ENCODE measurements at regions not wholly inside any gene's neighbourhood (a gene's known extent, or its start where the extent isn't known, plus 50 kb on each side); places are given as distances from the start of the nearest gene placed in this dataset.
"Not testable (repeated sequence)": the region's sequence is repeated elsewhere in the genome, so short reads cannot be mapped to it uniquely, and the experiment has no call there.

DNA sequence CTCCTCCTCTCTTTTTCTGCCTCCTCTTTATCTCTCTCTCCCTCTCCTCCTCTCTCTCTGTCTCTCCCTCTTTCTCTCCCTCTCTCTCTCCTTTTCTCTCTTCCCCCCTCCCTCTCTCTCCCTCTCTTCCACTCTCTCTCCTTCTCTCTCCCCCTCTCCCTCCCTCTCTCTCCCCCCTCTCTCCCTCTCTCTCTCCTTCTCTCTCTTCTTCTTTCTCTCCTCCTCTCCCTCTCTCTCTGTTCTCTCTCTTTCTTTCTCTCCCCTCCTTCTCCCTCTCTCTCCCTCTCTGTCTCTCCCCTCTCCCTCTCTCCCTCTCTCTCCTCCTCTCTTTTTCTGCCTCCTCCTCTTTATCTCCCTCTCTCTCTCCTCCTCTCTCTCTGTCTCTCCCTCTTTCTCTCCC lies 197.4 kb downstream of the UQCRFS1 start:
- no peak overlapping the region for H3K4me3 ChIP-seq (ENCODE audit: low read depth, low read length)

DNA sequence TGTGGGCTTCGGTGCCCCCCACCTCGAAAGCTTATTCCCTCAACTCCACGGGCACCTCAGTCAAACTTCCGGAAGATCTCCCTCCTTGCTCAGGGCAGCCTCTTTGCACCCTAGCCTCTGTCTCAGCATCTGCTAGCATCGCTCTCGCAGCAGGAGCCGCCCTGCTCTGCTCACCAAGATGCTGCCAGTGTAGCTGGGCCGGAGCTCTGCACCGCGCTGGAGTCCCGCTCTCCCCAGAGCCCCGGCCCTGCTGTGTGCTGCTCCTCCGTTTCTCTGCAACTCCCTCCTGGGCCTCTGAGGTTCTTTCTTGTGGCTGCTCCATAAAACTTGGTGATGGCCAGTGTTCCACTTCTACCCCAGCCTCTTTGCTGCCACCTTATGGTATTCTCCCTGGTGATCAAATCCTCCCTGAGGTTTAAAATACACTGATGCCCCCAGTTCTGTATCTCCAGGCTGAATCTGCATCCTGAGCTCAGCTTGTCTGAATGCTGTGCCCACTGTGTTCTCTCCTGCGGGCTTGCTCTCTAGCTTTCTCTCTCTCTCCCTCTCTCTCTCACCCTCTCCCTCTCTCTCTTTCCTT lies 198.0 kb downstream of the UQCRFS1 start:
- H3K4me3 ChIP-seq (ENCODE audit: low read depth, low read length), result no peak overlapping the region

DNA sequence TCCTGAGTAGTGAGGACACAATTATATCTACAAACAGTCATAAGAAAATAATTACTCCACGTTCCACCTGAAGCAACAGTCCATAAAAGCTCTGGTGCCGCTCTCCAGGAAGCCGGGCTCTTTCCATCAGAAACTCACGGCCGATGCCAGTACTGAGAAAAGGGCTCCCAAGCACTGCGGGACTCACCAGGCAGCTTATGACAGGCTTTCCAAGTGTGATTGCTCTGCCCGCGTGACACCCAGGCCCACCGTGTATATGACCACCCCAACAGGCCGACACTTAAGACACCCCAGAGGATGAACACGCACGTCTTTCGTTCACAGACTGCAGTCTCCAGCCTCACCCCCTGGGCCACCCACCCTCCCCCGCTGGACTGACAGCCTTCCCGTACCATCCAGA lies 199.0 kb downstream of the UQCRFS1 start:
- H3K4me3 ChIP-seq (ENCODE audit: low read depth, low read length), result no peak overlapping the region

DNA sequence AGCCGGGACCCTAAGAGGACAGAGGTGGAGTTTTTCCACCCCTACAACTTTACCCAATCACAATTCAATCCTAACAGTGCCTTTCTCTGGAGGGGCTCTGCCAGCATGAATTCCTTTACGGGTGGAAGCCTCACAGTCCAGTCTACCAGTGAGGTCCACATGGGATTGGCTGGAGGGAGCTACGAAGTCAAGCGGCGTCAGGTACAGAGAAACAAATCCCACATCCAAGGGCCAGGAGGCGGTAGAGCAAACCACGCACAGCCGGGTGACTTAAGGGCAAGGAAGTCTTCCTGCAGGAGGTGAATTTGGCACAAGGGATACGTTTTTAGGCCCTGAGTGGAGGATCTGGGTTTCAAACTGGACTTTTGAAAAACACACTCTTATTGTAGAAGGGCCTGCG lies 199.6 kb downstream of the UQCRFS1 start:
- no peak overlapping the region for H3K4me3 ChIP-seq (ENCODE audit: low read depth, low read length)

DNA sequence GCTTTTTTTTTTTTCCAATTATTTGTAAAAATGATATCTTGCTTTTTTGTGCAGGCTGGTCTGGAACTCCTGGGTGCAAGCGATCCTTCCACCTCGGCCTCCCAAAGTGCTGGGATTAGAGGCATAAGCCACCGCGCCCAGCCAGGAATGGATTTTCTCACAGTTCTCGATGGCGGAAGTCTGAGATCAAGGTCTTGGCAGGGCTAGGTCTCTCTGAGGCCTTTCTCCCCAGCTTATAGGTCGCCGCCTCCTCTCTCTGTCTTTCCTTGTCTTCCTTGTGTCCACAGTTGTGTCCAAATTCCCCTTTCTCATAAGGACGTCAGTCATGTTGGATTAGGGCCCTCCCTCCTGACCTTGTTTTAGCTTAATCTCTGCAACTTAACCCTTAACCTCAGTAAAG lies 200.5 kb downstream of the UQCRFS1 start:
- no peak overlapping the region for H3K4me3 ChIP-seq (ENCODE audit: low read depth, low read length)

DNA sequence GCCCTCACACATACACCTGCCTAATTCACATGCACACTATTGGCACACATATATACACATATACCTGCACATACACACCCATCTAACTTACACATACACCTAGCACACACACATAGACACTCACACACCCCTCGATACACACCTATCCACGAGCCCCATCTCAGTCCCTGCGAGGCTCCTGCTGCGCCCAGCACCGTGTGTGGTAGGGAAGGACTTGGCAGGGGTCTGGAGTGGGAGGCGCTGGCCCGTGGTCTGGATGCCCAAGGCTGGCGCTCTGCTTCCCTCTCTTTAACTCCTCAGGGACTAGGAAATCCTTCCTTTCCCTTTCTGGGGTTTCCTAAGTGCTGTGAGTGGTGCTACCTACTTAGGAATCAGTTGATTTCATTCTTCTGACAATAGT lies 202.7 kb downstream of the UQCRFS1 start:
- no peak overlapping the region for H3K4me3 ChIP-seq (ENCODE audit: low read depth, low read length)

DNA sequence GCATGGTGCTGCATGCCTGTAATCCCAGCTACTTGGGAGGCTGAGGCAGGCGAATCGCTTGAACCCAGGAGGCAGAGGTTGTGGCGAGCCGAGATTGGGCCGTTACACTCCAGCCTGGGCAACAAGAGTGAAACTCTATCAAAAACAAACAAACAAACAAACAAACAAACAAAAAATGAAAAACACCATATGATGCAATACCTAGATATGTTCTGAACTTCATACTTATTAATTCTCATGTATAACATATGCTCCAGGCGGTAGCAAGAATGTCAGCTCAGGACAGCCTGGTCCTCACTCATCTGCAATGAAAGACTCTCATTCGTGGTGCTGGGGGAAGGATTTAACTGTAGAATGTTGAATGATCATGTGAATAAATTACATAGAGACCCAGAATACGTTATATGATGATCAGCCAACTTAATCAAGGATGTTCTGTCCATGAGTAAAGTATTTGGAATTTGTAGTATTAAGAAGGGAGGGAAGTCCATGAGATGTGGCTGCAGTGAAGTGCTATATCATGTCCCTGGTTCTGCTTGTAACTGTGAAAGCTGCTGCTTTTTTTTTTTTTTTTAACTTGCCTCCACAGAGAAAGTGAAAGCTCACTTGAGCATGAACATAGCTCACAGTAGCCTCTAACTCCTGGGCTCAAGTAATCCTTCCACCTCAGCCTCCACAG lies 206.8 kb downstream of the UQCRFS1 start:
- H3K4me3 ChIP-seq (ENCODE audit: low read depth, low read length), result no peak overlapping the region

DNA sequence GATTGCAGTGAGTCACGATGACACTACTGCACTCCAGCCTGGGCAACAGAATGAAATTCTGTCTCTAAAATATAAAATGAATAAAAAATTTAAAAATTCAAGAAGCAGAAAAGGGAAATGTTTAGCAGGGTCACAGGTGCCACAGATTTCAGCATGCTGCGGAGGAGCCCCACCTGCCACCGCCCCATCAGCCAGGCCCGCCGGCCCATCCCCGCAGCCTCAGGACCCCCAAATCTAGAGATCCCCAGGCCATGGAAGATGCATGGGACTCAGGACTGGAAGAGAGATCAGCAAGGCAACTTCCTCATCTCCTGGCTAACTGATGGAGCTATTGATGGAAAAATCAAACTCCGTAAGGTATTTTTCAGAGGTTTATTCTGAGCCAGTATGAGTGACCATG lies 208.2 kb downstream of the UQCRFS1 start:
- no peak overlapping the region for H3K4me3 ChIP-seq (ENCODE audit: low read depth, low read length)

DNA sequence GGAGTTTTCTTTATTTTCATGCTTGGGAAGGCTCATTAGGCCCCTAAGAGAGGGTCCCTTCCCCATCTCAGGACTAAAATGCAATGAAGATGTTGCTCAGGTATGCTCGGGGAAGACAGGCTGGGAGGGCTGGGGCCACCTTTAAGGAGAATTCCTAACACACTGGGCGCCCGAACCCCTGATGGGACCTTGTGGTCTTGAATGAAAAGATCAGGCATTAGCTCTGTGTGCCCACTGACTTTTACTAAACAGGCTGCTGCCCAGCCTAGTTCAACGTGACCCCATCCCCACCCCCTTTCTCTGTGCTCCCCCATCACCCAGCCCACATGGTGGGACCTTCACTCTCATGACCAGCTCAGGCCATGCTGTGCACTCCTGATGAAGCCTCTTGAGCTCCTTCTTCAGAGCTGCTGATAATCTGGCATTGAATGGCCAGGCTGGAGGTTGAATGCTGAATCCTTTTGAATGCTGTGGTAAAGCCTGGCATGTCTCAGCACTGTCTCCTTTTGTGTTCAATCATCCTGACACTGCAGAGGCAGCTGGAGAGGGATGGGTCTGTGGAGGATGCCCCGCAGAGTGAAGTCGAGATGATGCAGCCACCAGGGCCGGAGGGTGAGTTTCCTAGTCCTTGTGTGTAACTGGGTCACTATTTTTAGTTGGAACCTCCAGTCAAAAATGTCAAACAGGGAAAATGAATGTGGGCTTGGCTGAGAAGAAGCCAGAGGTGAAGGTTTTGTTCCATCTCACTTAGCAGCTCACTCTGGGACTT lies 209.1 kb downstream of the UQCRFS1 start:
- H3K4me3 ChIP-seq (ENCODE audit: low read depth, low read length), result no peak overlapping the region

DNA sequence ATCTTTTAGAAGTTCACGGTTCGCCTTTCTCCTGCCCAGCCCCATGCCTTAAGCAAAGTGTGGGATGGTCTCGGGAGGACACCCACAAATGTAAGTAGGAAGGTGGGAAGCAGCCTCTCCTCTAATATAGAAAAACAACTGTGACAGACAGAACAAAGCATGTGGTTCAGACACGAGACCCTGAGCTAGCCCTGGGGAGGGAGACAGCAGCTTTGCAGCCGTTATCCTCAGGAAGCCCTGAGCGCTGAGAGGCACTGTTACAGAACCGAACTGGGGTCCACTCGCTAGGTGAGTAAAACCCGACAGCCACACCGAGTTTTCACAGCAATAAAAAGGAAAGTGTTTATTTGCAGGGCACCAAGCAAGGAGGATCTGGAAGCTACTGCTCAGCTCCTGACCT lies 210.6 kb downstream of the UQCRFS1 start:
- no peak overlapping the region for H3K4me3 ChIP-seq (ENCODE audit: low read depth, low read length)

DNA sequence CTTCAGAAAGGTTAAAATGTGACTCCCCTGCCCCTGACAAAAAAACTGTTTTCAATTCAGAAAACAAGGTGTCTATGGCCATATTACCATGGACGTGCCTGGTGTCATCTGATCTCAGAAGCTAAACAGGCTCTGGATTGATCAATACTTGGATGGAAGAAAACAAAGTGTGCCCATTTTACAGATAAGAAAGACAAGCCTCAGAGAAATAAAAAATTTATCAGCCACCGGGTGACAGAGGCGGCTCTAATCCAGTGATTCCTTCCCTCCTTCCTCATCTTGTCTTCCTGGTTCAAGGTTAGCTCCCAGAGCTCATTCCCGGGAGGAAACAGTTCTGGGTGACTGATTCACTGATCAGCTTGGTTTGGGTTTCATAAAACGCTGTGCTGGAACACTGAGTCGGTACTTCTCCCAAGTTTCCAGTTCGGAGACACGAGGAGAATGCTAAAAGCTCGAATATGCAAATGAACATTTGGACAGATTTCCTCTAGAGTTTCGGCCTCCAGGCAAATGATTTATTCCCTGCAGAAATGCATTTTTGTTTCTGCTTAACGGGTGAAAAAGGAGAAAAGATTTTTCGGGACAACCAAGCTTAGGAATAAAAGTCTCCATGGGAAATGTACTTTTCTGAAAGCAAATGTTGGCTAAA lies 211.2 kb downstream of the UQCRFS1 start:
- H3K4me3 ChIP-seq (ENCODE audit: low read depth, low read length), result no peak overlapping the region

DNA sequence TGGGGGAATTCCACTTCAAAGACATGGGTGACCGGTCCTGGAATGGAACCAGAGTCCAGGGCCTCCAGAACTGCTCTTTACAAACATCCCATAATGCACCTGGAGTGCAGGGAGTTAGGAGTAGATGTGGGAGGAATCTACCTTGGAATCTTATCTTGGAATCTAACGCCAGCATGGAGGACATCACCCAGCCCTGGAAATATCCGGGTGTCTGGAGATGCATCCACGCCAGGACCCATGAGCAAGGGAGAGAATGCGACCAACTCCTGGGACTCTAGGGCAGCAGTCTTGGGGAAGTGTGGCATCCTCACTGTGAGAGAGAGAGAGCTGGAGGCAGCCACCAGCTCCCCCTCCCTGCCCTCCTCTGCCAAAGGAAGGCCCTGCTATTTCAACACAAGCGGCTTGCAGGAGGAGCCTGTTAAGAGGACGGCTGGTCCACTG lies 211.8 kb downstream of the UQCRFS1 start:
- H3K4me3 ChIP-seq (ENCODE audit: low read depth, low read length), result no peak overlapping the region

DNA sequence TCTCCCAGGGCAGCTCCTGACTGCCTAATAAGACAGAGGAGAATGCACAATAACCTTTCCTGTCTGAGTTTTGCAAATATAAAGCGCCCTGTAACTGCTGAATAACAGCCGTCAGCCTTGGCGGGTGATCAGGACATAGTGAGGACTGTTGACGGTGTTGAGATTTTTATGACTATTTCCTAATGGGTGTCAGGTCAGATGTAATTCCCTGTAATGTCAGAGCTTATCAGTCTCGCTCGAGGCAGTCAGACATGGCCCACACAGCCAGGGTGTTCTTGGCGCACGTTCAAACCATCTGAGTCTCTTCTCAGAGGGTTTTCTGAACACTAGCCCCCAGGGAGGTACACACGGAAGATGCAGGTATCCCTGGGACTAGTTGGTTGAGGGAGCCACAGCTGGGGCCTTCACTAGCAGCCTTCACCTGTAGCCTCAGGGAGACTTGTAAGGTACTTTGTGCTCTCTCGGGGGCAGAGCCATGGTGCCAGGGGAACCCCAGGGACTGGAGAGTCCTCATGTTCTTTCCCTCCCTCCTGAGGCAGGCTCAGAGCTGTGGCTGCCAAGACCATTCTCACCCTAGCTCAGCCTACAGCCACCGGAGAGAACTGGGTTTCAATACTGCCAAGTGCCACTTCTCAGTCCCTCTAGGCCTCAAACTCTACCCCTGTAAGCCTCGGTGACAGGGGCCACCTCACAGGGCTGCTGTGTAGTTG lies 213.1 kb downstream of the UQCRFS1 start:
- H3K4me3 ChIP-seq (ENCODE audit: low read depth, low read length), result no peak overlapping the region

DNA sequence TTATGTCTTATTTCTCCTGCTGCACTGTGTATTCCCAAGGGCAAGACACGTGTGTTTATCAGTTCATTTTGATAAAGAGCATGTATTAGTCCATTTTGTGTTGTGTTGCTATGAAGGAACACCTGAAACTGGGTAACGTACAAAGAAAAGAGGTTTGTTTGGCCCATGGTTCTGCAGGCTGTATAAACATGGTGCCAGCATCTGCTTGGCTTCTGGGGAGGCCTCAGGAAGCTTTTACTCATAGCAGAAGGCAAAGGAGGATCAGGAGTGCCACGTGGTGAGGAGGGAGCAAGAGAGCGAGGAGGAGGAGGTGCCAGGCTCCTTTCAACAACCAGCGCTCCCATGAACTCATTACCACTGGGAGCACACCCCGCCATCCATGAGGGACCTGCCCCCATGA lies 214.0 kb downstream of the UQCRFS1 start:
- H3K4me3 ChIP-seq (ENCODE audit: low read depth, low read length), result no peak overlapping the region

DNA sequence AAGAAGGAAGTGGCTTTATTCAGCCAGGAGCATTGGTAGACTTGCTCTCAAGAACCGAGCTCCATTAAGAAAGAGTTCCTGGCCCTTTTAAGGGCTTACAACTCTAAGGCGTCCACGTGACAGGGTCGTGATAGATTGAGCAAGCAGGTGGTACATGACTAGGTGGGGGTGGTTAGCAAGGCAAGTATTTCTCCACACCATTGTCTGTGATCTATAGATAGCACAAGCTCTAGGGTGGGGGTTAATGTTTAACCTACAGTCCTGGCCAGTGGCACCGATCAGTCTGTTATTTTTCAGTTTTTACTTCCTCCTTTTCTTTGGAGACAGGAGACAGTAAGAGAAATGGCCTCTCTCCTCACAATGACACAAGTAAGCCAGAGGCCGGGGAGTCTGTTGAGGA lies 215.1 kb downstream of the UQCRFS1 start:
- not testable (repeated sequence) for H3K4me3 ChIP-seq (ENCODE audit: low read depth, low read length)

DNA sequence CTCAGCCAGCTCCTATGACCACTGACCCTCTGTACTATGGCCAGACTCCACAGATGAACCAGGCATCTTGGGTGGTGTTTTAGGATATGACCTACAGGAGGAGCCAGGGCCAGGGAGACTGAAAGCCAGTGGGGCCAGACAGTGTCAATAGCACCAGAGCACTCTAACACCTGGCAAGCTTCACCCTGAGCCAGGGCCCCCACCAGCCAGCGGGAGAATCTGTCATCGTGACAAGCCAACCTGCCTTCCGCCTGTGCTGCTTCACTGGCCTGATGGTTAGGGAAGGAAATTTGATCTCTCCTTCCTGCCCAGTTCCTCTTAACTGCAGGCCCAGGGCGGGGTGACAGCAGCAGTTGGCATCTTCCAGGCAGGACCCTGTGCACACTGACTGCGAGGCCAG lies 222.4 kb downstream of the UQCRFS1 start:
- no peak overlapping the region for H3K4me3 ChIP-seq (ENCODE audit: low read depth, low read length)

DNA sequence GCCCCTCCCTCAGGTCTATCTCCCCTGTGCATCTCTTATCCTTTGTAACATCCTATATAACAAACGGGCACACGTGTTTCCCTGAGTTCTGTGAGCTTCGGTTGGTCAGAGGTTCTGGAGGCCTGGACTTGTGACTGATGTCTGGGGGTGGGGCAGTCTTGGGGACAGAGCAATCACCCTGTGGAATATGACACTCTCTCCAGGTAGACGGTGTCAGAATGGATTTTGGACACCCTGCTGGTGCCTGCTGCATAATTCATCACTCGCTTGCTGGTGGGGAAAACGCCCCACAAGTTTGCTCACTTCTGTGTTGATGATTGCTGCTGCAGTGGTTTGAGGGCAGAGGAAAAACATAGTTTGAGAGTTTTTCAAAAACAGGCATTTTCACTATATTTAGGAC lies 223.2 kb downstream of the UQCRFS1 start:
- no peak overlapping the region for H3K4me3 ChIP-seq (ENCODE audit: low read depth, low read length)

DNA sequence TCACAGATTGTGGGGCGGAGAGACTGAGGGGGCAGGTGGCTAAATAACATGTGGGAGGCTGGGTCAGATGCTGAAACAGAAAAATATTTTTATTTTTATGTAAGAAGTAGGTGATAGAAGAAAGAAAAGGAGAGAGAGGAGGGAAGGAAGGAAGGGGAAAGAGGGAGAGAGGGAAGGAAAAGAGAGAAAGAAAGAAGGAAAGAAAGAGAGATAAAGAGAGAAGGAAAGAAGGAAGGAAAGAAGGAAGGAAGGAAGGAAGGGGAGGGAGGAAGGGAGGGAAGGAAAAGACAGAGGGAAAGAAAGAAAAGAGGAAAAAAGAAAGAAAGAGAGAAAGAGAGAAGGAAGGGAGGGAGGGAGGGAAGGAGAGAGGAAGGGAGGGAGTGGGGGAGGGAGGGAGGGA lies 224.9 kb downstream of the UQCRFS1 start:
- no peak overlapping the region for H3K4me3 ChIP-seq (ENCODE audit: low read depth, low read length)

DNA sequence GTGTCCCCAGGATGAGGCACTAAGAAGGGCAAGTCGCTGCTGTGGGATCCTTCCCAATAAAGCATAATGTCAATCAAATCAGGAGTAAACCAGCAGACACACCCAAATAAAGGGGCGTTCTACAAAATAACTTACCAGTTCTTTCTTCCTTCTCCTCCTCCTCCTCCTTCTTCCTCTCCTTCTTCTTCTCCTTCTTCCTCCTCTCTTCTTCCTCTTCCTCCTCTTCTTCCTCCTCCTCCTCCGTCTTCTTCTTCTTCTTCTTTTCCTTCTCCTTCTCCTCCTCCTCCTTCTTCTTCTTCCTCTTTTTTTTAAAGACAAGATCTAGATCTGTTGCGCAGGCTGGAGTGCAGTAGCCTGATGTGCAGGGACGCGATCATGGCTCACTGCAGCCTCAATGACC lies 225.8 kb downstream of the UQCRFS1 start:
- no peak overlapping the region for H3K4me3 ChIP-seq (ENCODE audit: low read depth, low read length)

DNA sequence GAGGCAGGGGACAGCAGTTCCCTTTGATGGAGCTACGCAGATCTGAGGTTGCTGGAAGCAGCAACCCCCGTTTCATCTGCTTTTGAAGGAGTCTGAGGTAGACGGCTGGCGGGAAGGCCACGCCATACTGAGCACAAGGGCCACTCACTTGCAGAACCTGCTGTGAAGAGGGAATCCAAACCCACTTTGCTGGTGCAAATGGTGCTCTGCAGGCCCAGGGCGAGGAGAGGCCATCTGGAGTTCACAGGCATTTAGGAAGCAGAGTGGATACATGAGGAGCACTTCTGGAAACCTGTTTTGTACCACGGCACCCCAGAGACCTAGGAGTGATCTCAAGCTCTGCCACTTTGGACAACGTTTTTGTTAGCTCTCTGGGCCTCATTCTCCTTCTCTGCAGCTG lies 227.8 kb downstream of the UQCRFS1 start:
- no peak overlapping the region for H3K4me3 ChIP-seq (ENCODE audit: low read depth, low read length)

DNA sequence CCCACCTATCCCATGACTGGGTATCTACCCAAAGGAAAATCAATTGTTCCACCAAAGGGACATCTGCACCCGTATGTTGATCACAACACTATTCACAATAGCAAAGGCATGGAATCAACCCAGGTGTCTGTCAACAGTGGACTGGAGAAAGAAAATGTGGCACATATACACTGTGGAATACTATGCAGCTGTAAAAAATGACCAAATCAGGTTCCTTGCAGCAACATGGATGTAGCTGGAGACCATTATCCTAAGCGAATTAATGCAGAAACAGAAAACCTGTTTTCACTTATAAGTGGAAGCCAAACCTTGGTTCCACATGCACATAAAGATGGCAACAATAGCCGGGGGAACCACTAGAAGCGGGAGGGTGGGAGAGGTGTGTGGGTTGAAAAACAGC lies 228.6 kb downstream of the UQCRFS1 start:
- H3K4me3 ChIP-seq (ENCODE audit: low read depth, low read length), result no peak overlapping the region
